Muscle layer of duodenum (tissue), 2 donors: ENCODE measurements at regions not wholly inside any gene's neighbourhood (a gene's known extent, or its start where the extent isn't known, plus 50 kb on each side); places are given as distances from the start of the nearest gene placed in this dataset.

Experiments
- H3K27ac ChIP-seq: one replicate; pipeline ENCODE4 v1.7.0; 2013; ENCODE audit warnings: mild to moderate bottlenecking, low read length
- H3K27me3 ChIP-seq: one replicate; pipeline ENCODE4 v1.7.0; 2013; ENCODE audit warnings: low read depth, mild to moderate bottlenecking, control low read depth, low read length
- H3K36me3 ChIP-seq, 2 donors: one replicate each; pipeline ENCODE4 v1.7.0; 2013; ENCODE audit warnings: low read length in 2 of 2, control low read depth in 1 of 2, mild to moderate bottlenecking in 1 of 2; ENCODE audit not compliant: insufficient read depth in 2 of 2, control insufficient read depth in 1 of 2
- H3K4me1 ChIP-seq, 2 donors: one replicate each; pipeline ENCODE4 v1.7.0; 2013; ENCODE audit warnings: low read length in 2 of 2, mild to moderate bottlenecking in 2 of 2, control low read depth in 1 of 2, moderate library complexity in 1 of 2; ENCODE audit not compliant: insufficient read depth in 2 of 2, control insufficient read depth in 1 of 2
- H3K4me3 ChIP-seq, 2 donors: one replicate each; pipeline ENCODE4 v1.7.0; 2013; ENCODE audit warnings: low read length in 2 of 2, low read depth in 1 of 2, mild to moderate bottlenecking in 1 of 2
- H3K9me3 ChIP-seq, 2 donors: one replicate each; pipeline ENCODE4 v1.7.0; 2013; ENCODE audit warnings: low read length in 2 of 2, control low read depth in 1 of 2, mild to moderate bottlenecking in 1 of 2; ENCODE audit not compliant: control insufficient read depth in 1 of 2
- donor health status: healthy.

- no peaks in the 10 kb centered on the region for H3K9me3 ChIP-seq
- H3K27me3 ChIP-seq: no peaks in the 10 kb centered on the region
- no peak overlapping the region for H3K4me3 ChIP-seq
- no peak overlapping the region for H3K27ac ChIP-seq
- no peaks in the 10 kb centered on the region for H3K4me1 ChIP-seq
- no peaks in the 10 kb centered on the region for H3K36me3 ChIP-seq
Measured at GRCh38 chr5:18802336-18802735, 1168.1 kb downstream of the TAF11L14 start.

DNA sequence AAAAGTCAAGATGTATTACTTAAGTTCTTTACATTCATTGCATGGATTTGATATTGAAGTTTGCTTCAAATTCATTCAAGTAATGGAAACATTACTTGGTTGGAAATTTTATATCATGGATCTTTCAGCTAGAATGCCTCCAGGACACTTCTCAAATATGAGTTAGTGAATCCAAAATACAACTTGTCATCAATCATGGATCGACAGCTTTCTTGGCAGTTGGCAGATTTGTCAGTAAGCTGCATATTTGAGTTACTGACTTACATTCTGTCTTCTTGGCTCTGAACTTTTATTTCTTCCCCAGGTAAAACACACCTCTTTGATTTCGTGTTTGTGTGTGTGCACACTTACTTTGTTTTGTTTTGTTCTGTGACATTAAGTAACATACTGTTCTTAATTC lies 1171.1 kb downstream of the TAF11L14 start:
- no peak overlapping the region for H3K27ac ChIP-seq
- no peaks in the 10 kb centered on the region for H3K27me3 ChIP-seq
- H3K36me3 ChIP-seq: no peaks in the 10 kb centered on the region
- no peaks in the 10 kb centered on the region for H3K9me3 ChIP-seq
- no peak overlapping the region for H3K4me3 ChIP-seq
- H3K4me1 ChIP-seq: no peaks in the 10 kb centered on the region

GRCh38 chr5:18807256-18808149 lies 1173.2 kb downstream of the TAF11L14 start:
- no peaks in the 10 kb centered on the region for H3K9me3 ChIP-seq
- H3K36me3 ChIP-seq: no peaks in the 10 kb centered on the region
- no peaks in the 10 kb centered on the region for H3K27me3 ChIP-seq
- no peak overlapping the region for H3K27ac ChIP-seq
- no peak overlapping the region for H3K4me3 ChIP-seq
- no peaks in the 10 kb centered on the region for H3K4me1 ChIP-seq

GRCh38 chr5:18811661-18812060 lies 1176.3 kb downstream of the CDH18 start:
- no peak overlapping the region for H3K27ac ChIP-seq
- H3K9me3 ChIP-seq: no peaks in the 10 kb centered on the region
- no peak overlapping the region for H3K4me3 ChIP-seq
- no peaks in the 10 kb centered on the region for H3K36me3 ChIP-seq
- no peaks in the 10 kb centered on the region for H3K4me1 ChIP-seq
- no peaks in the 10 kb centered on the region for H3K27me3 ChIP-seq

- Histone ChIP-seq H3K36me3 (no peaks in the 10 kb centered on the region), H3K9me3 (no peaks in the 10 kb centered on the region), H3K27ac (no peak overlapping the region), H3K4me3 (no peak overlapping the region), H3K4me1 (no peaks in the 10 kb centered on the region), H3K27me3 (no peaks in the 10 kb centered on the region)
Measured at GRCh38 chr5:18828351-18828750, 1159.6 kb downstream of the CDH18 start.

- Histone ChIP-seq H3K27ac (no peak overlapping the region), H3K36me3 (no peaks in the 10 kb centered on the region), H3K27me3 (no peaks in the 10 kb centered on the region), H3K9me3 (no peaks in the 10 kb centered on the region), H3K4me1 (no peaks in the 10 kb centered on the region), H3K4me3 (no peak overlapping the region)
Measured at GRCh38 chr5:18829539-18829938, 1158.5 kb downstream of the CDH18 start.

DNA sequence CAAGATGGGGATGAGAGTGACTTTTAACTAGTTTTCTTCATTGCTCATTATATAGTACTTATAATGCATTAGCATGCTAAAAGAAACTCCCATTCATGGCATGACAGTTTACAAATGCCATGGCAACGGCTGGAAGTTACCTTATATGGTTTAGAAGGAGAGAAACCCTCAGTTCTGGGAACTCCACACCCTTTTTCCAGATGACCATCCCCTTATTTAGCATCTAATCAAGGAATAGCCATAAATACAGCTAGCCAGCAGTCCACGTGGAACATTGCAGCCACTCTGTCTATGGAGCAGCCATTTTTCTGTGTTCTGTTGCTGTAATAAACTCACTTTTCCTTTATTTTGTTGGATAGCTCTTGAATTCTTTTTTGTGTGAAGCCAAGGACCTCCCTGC lies 1137.8 kb downstream of the CDH18 start:
- no peak overlapping the region for H3K4me3 ChIP-seq
- H3K9me3 ChIP-seq: no peaks in the 10 kb centered on the region
- H3K27me3 ChIP-seq: no peaks in the 10 kb centered on the region
- H3K4me1 ChIP-seq: no peaks in the 10 kb centered on the region
- H3K36me3 ChIP-seq: no peaks in the 10 kb centered on the region
- no peak overlapping the region for H3K27ac ChIP-seq

DNA sequence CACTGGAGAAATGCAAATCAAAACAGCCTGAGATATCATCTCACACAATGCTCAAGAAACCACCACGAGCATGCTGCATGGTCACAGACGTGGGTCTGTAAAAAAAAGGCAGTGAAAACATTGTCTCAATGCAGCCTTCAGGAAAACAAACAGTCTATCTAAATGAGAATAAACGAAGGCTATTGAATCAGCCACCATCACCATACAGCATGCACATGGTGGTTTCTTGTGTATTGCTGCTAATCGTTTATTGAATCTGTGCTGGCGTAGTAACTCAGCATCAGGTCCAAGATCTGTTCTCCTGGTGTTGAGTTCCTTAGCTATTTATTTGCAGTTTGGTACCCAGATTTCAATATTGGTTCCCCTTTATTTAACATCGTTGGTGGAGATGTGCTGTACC lies 1115.0 kb downstream of the CDH18 start:
- Histone ChIP-seq H3K36me3 (no peaks in the 10 kb centered on the region), H3K9me3 (no peaks in the 10 kb centered on the region), H3K27me3 (no peaks in the 10 kb centered on the region), H3K27ac (no peak overlapping the region), H3K4me1 (no peaks in the 10 kb centered on the region), H3K4me3 (no peak overlapping the region)

- Histone ChIP-seq H3K27me3 (no peaks in the 10 kb centered on the region), H3K4me1 (no peaks in the 10 kb centered on the region), H3K9me3 (no peaks in the 10 kb centered on the region), H3K4me3 (no peak overlapping the region), H3K36me3 (no peaks in the 10 kb centered on the region), H3K27ac (no peak overlapping the region)
Measured at GRCh38 chr5:18876565-18876964, 1111.4 kb downstream of the CDH18 start.

GRCh38 chr5:18881615-18882014 lies 1106.4 kb downstream of the CDH18 start:
- no peak overlapping the region for H3K4me3 ChIP-seq
- no peaks in the 10 kb centered on the region for H3K9me3 ChIP-seq
- no peaks in the 10 kb centered on the region for H3K27me3 ChIP-seq
- no peaks in the 10 kb centered on the region for H3K4me1 ChIP-seq
- no peak overlapping the region for H3K27ac ChIP-seq
- no peaks in the 10 kb centered on the region for H3K36me3 ChIP-seq

- Histone ChIP-seq H3K9me3 (no peaks in the 10 kb centered on the region), H3K27ac (no peak overlapping the region), H3K4me3 (no peak overlapping the region), H3K36me3 (no peaks in the 10 kb centered on the region), H3K27me3 (no peaks in the 10 kb centered on the region), H3K4me1 (no peaks in the 10 kb centered on the region)
Measured at GRCh38 chr5:18882154-18882553, 1105.8 kb downstream of the CDH18 start.

DNA sequence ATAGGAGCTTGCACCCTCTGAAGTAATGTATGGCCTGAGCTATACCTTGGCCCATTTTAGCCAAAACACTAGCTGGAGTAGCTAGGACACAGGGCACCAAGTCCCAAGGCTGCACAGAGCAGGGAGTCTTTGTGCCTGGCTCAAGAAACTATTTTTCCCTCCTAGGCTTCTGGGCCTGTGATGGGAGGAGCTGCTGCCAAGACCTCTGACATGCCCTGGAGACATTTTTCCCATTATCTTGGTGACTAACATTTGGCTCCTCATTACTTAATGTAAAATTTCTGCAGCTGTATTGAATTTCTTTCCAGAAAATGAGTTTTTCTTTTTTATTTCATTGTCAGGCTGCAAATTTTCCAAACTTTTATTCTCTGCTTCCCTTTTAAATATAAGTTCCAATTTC lies 1099.2 kb downstream of the CDH18 start:
- Histone ChIP-seq H3K36me3 (no peaks in the 10 kb centered on the region), H3K9me3 (peaks cover 0 to 8% of the 10 kb centered on the region in 2 donors), H3K4me3 (no peak overlapping the region), H3K27me3 (no peaks in the 10 kb centered on the region), H3K4me1 (no peaks in the 10 kb centered on the region), H3K27ac (no peak overlapping the region)
